Choroid plexus epithelial cell (primary cell): ENCODE measurements at regions not wholly inside any gene's neighbourhood (a gene's known extent, or its start where the extent isn't known, plus 50 kb on each side); places are given as distances from the start of the nearest gene placed in this dataset.

Source experiments
- DNase-seq: peaks from one replicate; pipeline ENCODE4 v3.0.0-alpha.2; 2010; ENCODE audit warnings: low read depth
- H3K4me3 ChIP-seq: 2 replicates; pipeline ENCODE4 v1.5.1; 2011; ENCODE audit warnings: low read depth, mild to moderate bottlenecking, control low read depth, low read length, moderate library complexity
- TF ChIP-seq, protein P1 (sequence below): conservative IDR thresholded peaks from 2 replicates; pipeline ENCODE4 v1.5.1; 2011; ENCODE audit warnings: low read depth, mild to moderate bottlenecking, control low read depth, inconsistent platforms, low read length, moderate library complexity

DNA sequence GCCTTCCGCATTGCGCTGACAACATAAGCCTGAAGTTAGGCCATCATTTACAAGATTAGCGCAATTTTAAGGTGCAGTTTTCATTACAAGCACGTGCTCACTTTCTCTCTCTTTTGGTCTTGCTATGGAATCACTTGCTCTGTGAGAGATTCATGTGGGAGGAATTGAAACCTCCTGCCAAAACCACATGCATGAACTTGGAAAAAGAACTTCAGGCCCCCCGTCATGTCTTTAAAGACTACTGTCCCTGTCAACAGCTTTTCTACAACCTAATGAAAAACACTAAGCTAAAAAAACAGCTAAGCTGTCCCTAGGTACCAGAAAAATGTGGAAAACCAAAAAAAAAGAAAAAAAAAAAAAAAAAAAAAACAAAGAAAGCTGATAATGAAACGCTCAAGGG lies 1707.6 kb upstream of the RAG2 start:
- DNase-seq, result peak; percentile 93
- no peak overlapping the region for H3K4me3 ChIP-seq
- TF ChIP-seq, protein P1, sequence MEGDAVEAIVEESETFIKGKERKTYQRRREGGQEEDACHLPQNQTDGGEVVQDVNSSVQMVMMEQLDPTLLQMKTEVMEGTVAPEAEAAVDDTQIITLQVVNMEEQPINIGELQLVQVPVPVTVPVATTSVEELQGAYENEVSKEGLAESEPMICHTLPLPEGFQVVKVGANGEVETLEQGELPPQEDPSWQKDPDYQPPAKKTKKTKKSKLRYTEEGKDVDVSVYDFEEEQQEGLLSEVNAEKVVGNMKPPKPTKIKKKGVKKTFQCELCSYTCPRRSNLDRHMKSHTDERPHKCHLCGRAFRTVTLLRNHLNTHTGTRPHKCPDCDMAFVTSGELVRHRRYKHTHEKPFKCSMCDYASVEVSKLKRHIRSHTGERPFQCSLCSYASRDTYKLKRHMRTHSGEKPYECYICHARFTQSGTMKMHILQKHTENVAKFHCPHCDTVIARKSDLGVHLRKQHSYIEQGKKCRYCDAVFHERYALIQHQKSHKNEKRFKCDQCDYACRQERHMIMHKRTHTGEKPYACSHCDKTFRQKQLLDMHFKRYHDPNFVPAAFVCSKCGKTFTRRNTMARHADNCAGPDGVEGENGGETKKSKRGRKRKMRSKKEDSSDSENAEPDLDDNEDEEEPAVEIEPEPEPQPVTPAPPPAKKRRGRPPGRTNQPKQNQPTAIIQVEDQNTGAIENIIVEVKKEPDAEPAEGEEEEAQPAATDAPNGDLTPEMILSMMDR, result no peak

DNA sequence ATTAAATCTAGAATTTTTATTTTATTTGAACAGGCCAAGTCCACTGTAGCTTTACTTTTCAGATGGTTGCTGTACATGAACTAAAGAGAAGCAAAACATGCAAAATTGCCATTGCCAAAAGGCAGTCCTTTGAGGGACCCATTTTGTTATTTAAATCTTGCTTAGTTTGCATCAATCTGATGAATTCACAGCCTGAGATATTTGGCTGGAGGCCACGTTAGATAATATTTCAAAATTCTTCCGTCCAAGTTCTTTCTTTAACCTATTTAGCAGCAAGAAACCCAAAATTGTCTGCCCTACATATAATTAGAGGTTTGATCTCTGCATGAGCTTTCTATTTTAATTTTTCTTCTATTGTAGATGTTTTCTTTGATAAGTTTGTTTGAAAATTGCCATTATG lies 1706.9 kb upstream of the RAG2 start:
- TF ChIP-seq, protein P1, result no peak
- H3K4me3 ChIP-seq, result no peak overlapping the region
- DNase-seq, result peak; percentile 66

DNA sequence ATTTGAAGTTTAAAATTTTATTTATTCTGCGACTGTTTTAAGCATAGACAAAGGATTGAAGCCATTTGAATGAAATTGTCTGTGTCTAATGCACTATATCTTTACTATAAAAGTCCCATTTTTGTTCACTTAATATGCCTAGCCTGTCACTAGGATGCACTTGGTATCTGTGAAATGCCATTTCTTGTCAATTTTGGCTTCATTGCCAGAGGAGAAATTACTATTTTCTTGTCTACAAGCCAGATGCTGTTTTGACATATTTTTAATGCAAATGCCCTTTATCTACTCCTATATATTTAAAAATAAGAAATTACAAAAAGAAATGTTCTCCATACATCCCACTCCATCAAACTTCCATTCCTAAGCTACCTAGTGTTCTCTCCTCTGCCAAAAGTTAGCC lies 1704.5 kb upstream of the RAG2 start:
- TF ChIP-seq, protein P1, result no peak
- no peak for DNase-seq
- no peak overlapping the region for H3K4me3 ChIP-seq

DNA sequence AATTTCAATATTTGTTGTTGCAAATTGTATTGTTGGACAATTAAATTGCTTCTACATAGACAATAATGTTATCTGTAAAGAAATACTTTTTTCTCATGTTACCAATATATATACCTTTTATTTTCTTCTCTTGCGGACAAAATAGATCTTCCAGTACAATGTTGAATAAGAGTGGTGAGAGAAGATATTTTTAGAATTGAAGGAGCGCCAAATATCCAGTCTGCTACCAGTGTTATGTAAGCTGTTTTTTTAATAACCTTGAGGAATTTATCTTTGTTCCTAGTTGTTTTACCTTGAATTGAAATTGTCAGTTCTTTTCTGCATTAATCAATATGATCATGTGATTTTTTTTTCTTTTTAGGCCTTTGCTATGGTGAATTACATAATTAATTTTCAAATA lies 1702.5 kb upstream of the RAG2 start:
- TF ChIP-seq, protein P1, result no peak
- H3K4me3 ChIP-seq, result no peak overlapping the region
- peak; percentile 5 for DNase-seq

DNA sequence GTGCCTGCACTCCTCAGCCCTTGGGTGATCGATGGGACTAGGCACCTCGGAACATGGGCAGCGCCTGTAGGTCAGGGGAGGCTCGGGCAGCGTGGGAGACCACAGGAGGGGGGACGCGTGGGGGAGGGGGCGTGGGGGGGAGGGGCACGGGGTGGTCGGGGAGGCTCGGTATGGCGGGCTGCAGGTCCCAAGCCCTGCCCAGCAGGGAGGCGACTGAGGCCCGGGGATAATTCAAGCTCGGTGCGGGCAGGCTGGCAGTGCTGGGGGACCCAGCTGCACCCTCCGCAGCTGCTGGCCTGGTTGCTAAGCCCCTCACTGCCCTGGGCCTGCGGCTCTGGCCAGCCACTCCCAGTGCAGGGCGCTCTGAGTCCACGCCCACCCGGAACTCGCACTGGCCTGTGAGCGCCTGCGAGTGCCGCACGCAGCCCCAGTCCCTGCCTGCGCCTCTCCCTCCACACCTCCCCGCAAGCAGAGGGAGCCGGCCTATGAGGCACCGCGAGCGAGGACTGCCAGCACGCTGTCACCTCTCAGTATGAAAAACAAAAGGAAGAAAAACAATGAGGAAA lies 1698.3 kb upstream of the RAG2 start:
- no peak for DNase-seq
- TF ChIP-seq, protein P1, result no peak
- H3K4me3 ChIP-seq, result no peak overlapping the region

DNA sequence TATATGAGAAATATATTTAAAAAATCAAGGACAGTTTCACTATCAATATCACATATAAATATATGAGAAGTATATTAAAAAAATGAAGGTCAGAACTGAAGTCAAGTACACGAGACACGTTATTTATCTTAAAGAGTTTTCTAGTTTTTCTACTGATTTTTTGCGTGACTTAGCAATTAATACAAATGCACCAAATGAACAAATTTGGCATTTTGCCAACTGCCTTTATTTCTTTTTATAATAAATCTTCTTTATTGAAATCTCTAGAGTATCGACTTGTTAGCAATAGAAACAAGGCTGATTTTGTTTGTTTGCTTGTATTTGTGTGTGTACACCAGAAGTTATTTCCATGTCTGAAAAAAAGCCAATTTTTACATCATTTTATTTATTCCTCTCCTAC lies 1684.7 kb upstream of the RAG2 start:
- no peak for DNase-seq
- no peak overlapping the region for H3K4me3 ChIP-seq
- TF ChIP-seq, protein P1, result no peak

DNA sequence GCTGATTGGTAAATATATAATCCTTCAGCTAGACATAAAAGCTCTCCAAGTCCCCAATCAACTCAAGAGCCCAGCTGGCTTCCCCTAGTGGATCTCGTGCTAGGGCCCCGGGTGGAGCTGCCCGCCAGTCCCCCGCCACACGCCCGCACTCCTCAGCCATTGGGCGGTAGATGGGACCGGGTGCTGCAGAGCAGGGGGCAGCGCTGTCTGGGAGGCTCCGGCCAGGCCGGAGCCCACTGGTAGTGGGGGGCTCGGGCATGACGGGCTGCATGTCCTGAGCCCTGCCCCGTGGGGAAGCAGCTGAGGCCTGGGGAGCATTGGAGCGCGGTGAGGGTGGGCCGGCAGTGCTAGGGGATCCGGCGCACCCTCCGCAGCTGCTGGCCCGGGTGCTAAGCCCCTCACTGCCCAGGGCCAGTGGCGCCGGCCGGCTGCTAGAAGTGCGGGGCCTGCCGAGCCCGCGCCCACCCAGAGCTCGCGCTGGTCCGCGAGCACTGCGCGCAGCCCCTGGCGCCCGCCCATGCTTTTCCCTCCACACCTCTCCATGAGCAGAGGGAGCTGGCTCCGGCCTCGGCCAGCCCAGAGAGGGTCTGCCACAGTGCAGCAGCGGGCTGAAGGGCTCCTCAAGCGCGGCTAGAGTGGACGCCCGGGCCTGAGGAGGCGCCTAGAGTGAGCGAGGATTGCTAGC lies 1680.6 kb upstream of the RAG2 start:
- TF ChIP-seq, protein P1, result no peak
- DNase-seq, result no peak
- no peak overlapping the region for H3K4me3 ChIP-seq
